Panc1 (cell line): ENCODE measurements at regions not wholly inside any gene's neighbourhood (a gene's known extent, or its start where the extent isn't known, plus 50 kb on each side); places are given as distances from the start of the nearest gene placed in this dataset.

ENCODE experiments used
- ATAC-seq: fragments of 200-7000 bp; cut with Tn5 transposase; 2 replicates; pipeline ENCODE4 v1.9.1; 2020; ENCODE audit warnings: mild to moderate bottlenecking, moderate library complexity
- BruUV-seq: library from RNA; stranded (reverse); fragments of 400-500 nt; replicated peaks from 2 replicates; lab custom pipeline; 2021; lab: Mats Ljungman, UMichigan
- CTCF ChIA-PET: fragments of 300-600 bp; sonication (Branson Sonifier 250); formaldehyde crosslinking; loops from one replicate; lab custom pipeline; 2022; ENCODE audit warnings: antibody characterized with exemption; lab: Charles Lee
- POLR2A ChIA-PET: fragments of 300-600 bp; sonication (Branson Sonifier 250); formaldehyde crosslinking; loops from one replicate; lab custom pipeline; 2022; ENCODE audit warnings: antibody characterized with exemption; lab: Charles Lee
- DNase-seq: peaks from one replicate; pipeline ENCODE4 v3.0.0-alpha.2; 2010; ENCODE audit warnings: low read depth, low spot score
- H3K27ac ChIP-seq: 2 replicates; pipeline ENCODE4 v1.5.1; 2011; ENCODE audit warnings: mild to moderate bottlenecking, low read length, inconsistent platforms
- H3K27me3 ChIP-seq: fragments of 200-500 bp; sonication (Bioruptor generic); 2 replicates; pipeline ENCODE4 v1.6.0; 2014; ENCODE audit warnings: low read length, inconsistent platforms; ENCODE audit not compliant: control insufficient read depth, insufficient read depth
- H3K36me3 ChIP-seq: fragments of 200-500 bp; sonication (Bioruptor generic); 2 replicates; pipeline ENCODE4 v1.5.1; 2014; ENCODE audit warnings: inconsistent platforms, mild to moderate bottlenecking, low read length, moderate library complexity; ENCODE audit not compliant: control insufficient read depth, insufficient read depth
- H3K4me1 ChIP-seq: 2 replicates; pipeline ENCODE4 v1.5.1; 2011; ENCODE audit warnings: inconsistent platforms, mild to moderate bottlenecking, low read length, moderate library complexity; ENCODE audit not compliant: control insufficient read depth, insufficient read depth
- H3K4me3 ChIP-seq, 2 experiments: 2 replicates each; pipeline ENCODE4 v1.5.1; 2011 to 2012; ENCODE audit warnings: low read depth in 2 of 2, low read length in 2 of 2, mild to moderate bottlenecking in 2 of 2, inconsistent platforms in 1 of 2, moderate library complexity in 1 of 2
- H3K9me3 ChIP-seq: fragments of 200-500 bp; sonication (Bioruptor generic); 2 replicates; pipeline ENCODE4 v1.5.1; 2014; ENCODE audit warnings: low read depth, mild to moderate bottlenecking, inconsistent platforms, low read length, moderate library complexity; ENCODE audit not compliant: control insufficient read depth, insufficient read depth
- POLR2AphosphoS5 ChIP-seq: IDR thresholded peaks from 2 replicates; pipeline ENCODE4 v1.6.1; 2012; ENCODE audit warnings: mild to moderate bottlenecking, low read depth, low read length, moderate library complexity
- REST ChIP-seq, 2 experiments: IDR thresholded peaks; 2 replicates each; pipeline ENCODE4 v1.6.1; 2011 to 2012; ENCODE audit warnings: low read depth in 2 of 2, control low read depth in 1 of 2, low read length in 1 of 2, mild to moderate bottlenecking in 1 of 2, moderate library complexity in 1 of 2; ENCODE audit not compliant: insufficient read depth in 1 of 2
- SIN3A ChIP-seq: IDR thresholded peaks from 2 replicates; pipeline ENCODE4 v1.6.1; 2012; ENCODE audit warnings: low read depth, mild to moderate bottlenecking, low read length, moderate library complexity, borderline replicate concordance; ENCODE audit not compliant: insufficient read depth
- TCF7L2 ChIP-seq: IDR thresholded peaks from 2 replicates; pipeline ENCODE4 v1.6.1; 2011; ENCODE audit warnings: mild to moderate bottlenecking, low read depth, low read length, inconsistent platforms
- in situ Hi-C: cut with HindIII; loops from 2 replicates; pipeline ENCODE4 v1.10.0; 2016; ENCODE audit warnings: low sequenced_read_pairs, low pct_unique_long_range_greater_than_20kb
- intact Hi-C: fragments of 100-400 bp; cut with micrococcal nuclease; formaldehyde crosslinking; loops from one replicate; pipeline ENCODE4 v1.10.0; 2022; ENCODE audit not compliant: unreplicated experiment
- TF ChIP-seq, protein P1 (sequence below): fragments of 450-650 bp; IDR thresholded peaks from 2 replicates; pipeline ENCODE4 v1.5.1; 2017; ENCODE audit warnings: mild to moderate bottlenecking

DNA sequence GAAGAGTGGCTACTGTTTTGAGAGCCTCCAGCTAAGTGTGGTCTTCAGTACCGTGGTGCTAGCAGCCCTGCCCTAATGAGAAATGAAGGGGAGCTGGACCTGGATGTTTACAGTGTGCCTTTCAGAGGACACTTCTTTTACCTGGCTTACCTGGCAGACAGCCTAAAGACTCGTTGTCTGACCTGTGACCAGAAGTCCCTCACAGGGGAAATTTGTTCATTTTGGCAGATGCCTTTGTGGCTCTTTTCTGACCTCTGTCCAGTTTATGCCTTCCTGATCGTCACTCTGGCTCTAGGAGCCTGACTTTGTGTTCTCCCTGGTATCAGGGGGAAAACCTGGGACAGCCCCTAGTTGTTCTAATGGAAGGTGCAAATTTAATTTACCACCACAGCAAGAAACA, 475.1 kb downstream of the DMRTA1 start:
- in situ Hi-C loops: no loop called here
- intact Hi-C loops: no loop called here
- H3K36me3 ChIP-seq: no peaks in the 10 kb centered on the region
- CTCF ChIA-PET: no interaction called here
- no peak overlapping the region for H3K4me3 ChIP-seq
- TF ChIP-seq POLR2AphosphoS5: no peak
- no peak for TF ChIP-seq SIN3A
- no peak for TF ChIP-seq REST (IDR thresholded peaks at IDR 0.05; ENCODE audit: insufficient read depth in 1 of 2, low read depth in 2 of 2, low read length in 1 of 2)
- TF ChIP-seq, protein P1, sequence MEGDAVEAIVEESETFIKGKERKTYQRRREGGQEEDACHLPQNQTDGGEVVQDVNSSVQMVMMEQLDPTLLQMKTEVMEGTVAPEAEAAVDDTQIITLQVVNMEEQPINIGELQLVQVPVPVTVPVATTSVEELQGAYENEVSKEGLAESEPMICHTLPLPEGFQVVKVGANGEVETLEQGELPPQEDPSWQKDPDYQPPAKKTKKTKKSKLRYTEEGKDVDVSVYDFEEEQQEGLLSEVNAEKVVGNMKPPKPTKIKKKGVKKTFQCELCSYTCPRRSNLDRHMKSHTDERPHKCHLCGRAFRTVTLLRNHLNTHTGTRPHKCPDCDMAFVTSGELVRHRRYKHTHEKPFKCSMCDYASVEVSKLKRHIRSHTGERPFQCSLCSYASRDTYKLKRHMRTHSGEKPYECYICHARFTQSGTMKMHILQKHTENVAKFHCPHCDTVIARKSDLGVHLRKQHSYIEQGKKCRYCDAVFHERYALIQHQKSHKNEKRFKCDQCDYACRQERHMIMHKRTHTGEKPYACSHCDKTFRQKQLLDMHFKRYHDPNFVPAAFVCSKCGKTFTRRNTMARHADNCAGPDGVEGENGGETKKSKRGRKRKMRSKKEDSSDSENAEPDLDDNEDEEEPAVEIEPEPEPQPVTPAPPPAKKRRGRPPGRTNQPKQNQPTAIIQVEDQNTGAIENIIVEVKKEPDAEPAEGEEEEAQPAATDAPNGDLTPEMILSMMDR: no peak
- no peak for TF ChIP-seq TCF7L2
- no peaks in the 10 kb centered on the region for H3K4me1 ChIP-seq
- DNase-seq (no peak), ATAC-seq (no peak)
- no peaks in the 10 kb centered on the region for H3K9me3 ChIP-seq
- POLR2A ChIA-PET: no interaction called here
- no peaks in the 10 kb centered on the region for H3K27me3 ChIP-seq
- no TSS peak for BruUV-seq
- no peak overlapping the region for H3K27ac ChIP-seq

DNA sequence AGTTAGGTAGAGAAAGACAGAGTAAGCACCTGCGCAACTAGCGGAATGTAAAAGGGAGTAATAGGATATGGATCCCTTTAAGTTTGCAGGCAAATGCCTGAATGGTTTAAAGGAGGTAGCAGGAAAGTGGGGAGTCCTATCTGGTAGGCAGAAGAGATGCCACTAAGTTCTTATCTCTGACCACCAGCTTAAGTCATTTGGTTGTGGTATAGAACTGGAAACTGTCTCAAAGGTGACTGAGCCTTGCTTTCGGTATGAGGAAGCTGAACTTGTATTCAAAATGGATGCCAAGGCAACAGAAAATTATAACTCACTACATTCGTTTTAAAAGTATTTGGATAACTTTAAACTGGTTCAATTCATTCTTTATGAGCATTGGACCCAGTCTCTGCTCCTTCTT, 475.6 kb downstream of the DMRTA1 start:
- Histone ChIP-seq H3K4me1 (no peaks in the 10 kb centered on the region), H3K4me3 (no peak overlapping the region), H3K9me3 (no peaks in the 10 kb centered on the region), H3K27me3 (no peaks in the 10 kb centered on the region), H3K36me3 (no peaks in the 10 kb centered on the region), H3K27ac (no peak overlapping the region)
- ChIA-PET CTCF (no interaction called here), POLR2A (no interaction called here)
- TF ChIP-seq SIN3A: no peak
- no peak for TF ChIP-seq POLR2AphosphoS5
- no peak for TF ChIP-seq TCF7L2
- TF ChIP-seq, protein P1: no peak
- no peak for TF ChIP-seq REST (IDR thresholded peaks at IDR 0.05; ENCODE audit: insufficient read depth in 1 of 2, low read depth in 2 of 2, low read length in 1 of 2)
- DNase-seq (no peak), ATAC-seq (no peak)
- no TSS peak for BruUV-seq
- in situ Hi-C loops (no loop called here), intact Hi-C loops (no loop called here)
